ENCODE measurements at regions not wholly inside any gene's neighbourhood (a gene's known extent, or its start where the extent isn't known, plus 50 kb on each side); places are given as distances from the start of the nearest gene placed in this dataset.

DNA sequence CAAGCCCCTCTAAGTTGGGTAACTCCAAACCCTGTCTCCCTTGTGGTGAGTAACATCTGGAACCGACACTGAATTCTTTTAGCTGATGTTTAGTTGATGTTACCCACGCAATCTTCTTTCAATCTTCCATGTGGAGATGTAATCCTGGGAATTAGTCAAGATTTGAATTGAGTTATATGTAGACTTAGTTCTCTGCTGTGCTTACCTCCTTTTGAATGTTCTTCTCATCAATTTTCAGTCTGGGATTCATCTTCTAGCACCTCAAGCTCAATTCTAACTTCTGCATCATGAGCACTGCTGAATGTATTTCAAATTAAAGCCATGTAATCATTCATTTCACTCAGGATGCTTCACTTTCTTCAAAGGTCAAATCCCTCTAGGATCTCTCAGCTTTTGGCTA, 270.6 kb downstream of the FAM170A start:
- Histone ChIP-seq H3K27me3 (replicated peaks; ENCODE audit: control insufficient read depth, insufficient read depth, low read length) (no peaks in the 10 kb centered on the region), H3K36me3 (ENCODE audit: control insufficient read depth, insufficient read depth, low read length) (no peaks in the 10 kb centered on the region), H3K4me3 (replicated peaks; ENCODE audit: low read depth, low read length) (no peak overlapping the region)
- no peak for DNase-seq (ENCODE audit: extremely low read depth, insufficient read length)
- TF ChIP-seq, protein P1, sequence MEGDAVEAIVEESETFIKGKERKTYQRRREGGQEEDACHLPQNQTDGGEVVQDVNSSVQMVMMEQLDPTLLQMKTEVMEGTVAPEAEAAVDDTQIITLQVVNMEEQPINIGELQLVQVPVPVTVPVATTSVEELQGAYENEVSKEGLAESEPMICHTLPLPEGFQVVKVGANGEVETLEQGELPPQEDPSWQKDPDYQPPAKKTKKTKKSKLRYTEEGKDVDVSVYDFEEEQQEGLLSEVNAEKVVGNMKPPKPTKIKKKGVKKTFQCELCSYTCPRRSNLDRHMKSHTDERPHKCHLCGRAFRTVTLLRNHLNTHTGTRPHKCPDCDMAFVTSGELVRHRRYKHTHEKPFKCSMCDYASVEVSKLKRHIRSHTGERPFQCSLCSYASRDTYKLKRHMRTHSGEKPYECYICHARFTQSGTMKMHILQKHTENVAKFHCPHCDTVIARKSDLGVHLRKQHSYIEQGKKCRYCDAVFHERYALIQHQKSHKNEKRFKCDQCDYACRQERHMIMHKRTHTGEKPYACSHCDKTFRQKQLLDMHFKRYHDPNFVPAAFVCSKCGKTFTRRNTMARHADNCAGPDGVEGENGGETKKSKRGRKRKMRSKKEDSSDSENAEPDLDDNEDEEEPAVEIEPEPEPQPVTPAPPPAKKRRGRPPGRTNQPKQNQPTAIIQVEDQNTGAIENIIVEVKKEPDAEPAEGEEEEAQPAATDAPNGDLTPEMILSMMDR (IDR thresholded peaks at IDR 0.05; ENCODE audit: insufficient read depth, low read length, poor library complexity, severe bottlenecking) = no peak

DNA sequence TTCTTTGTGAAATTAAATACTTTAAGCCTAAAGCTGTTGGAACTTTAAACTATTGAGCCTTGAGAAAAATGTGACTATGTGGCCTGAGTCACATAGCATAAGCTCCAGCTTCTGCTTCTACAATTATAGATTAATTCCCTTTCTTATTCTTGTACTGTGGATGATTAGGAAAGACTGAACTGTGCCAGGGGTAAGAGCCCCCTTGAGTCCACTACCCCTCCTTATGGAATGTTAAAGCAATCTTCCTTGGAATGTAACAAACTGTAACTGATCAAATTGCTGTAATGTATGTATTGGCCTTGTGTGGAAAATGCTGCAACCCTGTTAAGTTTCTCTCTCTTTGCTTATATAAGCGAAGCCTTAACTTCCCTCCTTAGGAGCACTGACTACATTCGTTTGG, 273.2 kb downstream of the FAM170A start:
- Histone ChIP-seq H3K4me3 (replicated peaks; ENCODE audit: low read depth, low read length) (no peak overlapping the region), H3K27me3 (replicated peaks; ENCODE audit: control insufficient read depth, insufficient read depth, low read length) (no peaks in the 10 kb centered on the region), H3K36me3 (ENCODE audit: control insufficient read depth, insufficient read depth, low read length) (no peaks in the 10 kb centered on the region)
- TF ChIP-seq, protein P1 (IDR thresholded peaks at IDR 0.05; ENCODE audit: insufficient read depth, low read length, poor library complexity, severe bottlenecking) = no peak
- no peak for DNase-seq (ENCODE audit: extremely low read depth, insufficient read length)

DNA sequence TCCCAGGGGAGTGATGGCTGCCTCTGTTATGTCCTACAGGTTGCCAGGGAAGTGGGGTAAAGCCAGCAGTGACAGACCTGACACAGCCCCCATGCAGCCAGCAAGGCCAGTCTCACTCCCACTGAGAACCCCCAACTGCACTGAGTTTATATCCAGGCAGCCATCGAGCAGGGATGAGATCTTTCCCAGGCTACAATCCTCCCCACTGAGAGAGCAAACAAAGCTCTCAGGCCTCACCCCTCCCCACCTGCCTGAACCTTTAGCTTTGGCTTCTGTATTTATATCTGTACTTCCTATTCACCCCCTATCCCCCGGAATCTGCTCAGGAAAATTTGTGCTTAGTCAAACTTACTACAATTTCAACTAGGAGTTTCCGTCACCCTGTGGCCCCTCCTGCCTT, 284.1 kb downstream of the FAM170A start:
- Histone ChIP-seq H3K4me3 (replicated peaks; ENCODE audit: low read depth, low read length) (no peak overlapping the region), H3K27me3 (replicated peaks; ENCODE audit: control insufficient read depth, insufficient read depth, low read length) (no peaks in the 10 kb centered on the region), H3K36me3 (ENCODE audit: control insufficient read depth, insufficient read depth, low read length) (no peaks in the 10 kb centered on the region)
- TF ChIP-seq, protein P1 (IDR thresholded peaks at IDR 0.05; ENCODE audit: insufficient read depth, low read length, poor library complexity, severe bottlenecking) = no peak
- DNase-seq (ENCODE audit: extremely low read depth, insufficient read length) = no peak

DNA sequence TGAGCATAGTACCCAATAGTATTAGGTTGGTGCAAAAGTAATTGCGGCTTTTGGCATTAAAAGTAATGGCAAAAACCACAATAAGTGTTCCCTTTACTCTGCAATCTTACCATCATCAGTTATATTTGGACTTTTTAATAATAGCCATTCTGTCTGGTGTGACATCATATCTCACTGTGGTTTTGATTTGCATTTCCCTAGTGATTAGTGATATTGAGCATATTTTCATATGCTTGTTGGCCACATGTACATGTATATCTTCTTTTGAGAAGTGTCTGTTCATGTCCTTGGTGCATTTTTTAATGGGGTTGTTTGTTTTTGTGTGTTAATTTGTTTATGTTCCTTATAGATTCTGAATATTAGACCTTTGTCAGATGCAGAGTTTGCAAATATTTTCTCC, 289.9 kb downstream of the FAM170A start:
- TF ChIP-seq, protein P1 (IDR thresholded peaks at IDR 0.05; ENCODE audit: insufficient read depth, low read length, poor library complexity, severe bottlenecking) = no peak
- Histone ChIP-seq H3K4me3 (replicated peaks; ENCODE audit: low read depth, low read length) (no peak overlapping the region), H3K27me3 (replicated peaks; ENCODE audit: control insufficient read depth, insufficient read depth, low read length) (no peaks in the 10 kb centered on the region), H3K36me3 (ENCODE audit: control insufficient read depth, insufficient read depth, low read length) (no peaks in the 10 kb centered on the region)
- DNase-seq (ENCODE audit: extremely low read depth, insufficient read length) = no peak

DNA sequence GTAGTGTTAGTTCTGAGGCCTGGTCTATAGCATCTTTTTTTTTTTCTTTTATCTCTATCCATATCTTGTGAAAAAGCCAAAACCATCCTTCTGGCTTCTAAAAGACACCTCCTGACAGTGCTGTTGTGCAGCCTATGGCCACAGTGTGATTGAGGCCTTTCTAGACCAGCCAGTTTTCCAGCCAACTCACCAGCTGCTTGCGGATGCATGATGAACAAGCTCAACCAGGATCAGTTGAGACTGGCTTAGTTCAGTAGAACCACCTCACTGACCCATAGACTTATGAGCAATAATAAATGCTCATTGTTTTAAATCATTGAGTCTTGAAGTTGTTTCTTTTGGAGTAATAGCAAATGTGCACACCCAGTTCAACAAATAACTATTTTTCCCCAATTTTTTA, 296.9 kb downstream of the FAM170A start:
- Histone ChIP-seq H3K4me3 (replicated peaks; ENCODE audit: low read depth, low read length) (no peak overlapping the region), H3K36me3 (ENCODE audit: control insufficient read depth, insufficient read depth, low read length) (no peaks in the 10 kb centered on the region), H3K27me3 (replicated peaks; ENCODE audit: control insufficient read depth, insufficient read depth, low read length) (no peaks in the 10 kb centered on the region)
- no peak for DNase-seq (ENCODE audit: extremely low read depth, insufficient read length)
- TF ChIP-seq, protein P1 (IDR thresholded peaks at IDR 0.05; ENCODE audit: insufficient read depth, low read length, poor library complexity, severe bottlenecking) = no peak

DNA sequence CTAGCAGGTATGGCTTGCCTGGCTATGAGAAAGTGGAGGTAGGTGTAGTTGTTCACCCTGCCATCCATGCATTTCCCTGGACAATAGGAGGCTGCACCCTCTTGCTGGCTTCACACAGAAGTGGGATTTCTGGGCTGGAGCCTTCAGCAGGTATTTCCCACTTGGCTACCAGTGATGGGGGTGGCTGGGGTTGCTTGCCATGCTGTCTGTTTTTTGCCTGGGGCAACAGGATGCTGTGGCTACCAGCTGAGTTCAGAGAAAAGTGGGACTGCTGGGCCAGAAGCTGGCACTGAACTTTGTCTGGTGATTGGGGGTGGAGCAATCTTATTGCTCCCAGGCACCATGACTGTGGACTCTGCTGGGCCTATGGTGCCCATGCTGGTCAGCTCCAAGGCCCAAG, 299.6 kb downstream of the FAM170A start:
- no peaks in the 10 kb centered on the region for H3K27me3 ChIP-seq (replicated peaks; ENCODE audit: control insufficient read depth, insufficient read depth, low read length)
- TF ChIP-seq, protein P1 (IDR thresholded peaks at IDR 0.05; ENCODE audit: insufficient read depth, low read length, poor library complexity, severe bottlenecking) = no peak
- H3K4me3 ChIP-seq (replicated peaks; ENCODE audit: low read depth, low read length) = no peak overlapping the region
- DNase-seq (ENCODE audit: extremely low read depth, insufficient read length) = no peak
- H3K36me3 ChIP-seq (ENCODE audit: control insufficient read depth, insufficient read depth, low read length) = no peaks in the 10 kb centered on the region

Data from GM06990 (cell line).